Ascending aorta (tissue), 2 donors: ENCODE measurements at regions not wholly inside any gene's neighbourhood (a gene's known extent, or its start where the extent isn't known, plus 50 kb on each side); places are given as distances from the start of the nearest gene placed in this dataset.

Experiments used
- DNase-seq, 2 donors: peaks; one replicate each; pipeline ENCODE4 v3.0.0-alpha.2; 2019; ENCODE audit warnings: low spot score in 2 of 2
- H3K27ac ChIP-seq, 2 donors: fragments of 200-600 bp; sonication (generic); one replicate each; pipeline ENCODE4 v1.5.1; 2016 to 2017; ENCODE audit warnings: mild to moderate bottlenecking in 1 of 2
- H3K27me3 ChIP-seq: fragments of 200-600 bp; sonication (generic); one replicate; pipeline ENCODE4 v1.5.1; 2017
- H3K36me3 ChIP-seq, 2 donors: fragments of 200-600 bp; sonication (generic); one replicate each; pipeline ENCODE4 v1.5.1; 2016
- H3K4me1 ChIP-seq, 2 donors: fragments of 200-600 bp; sonication (generic); one replicate each; pipeline ENCODE4 v1.5.1; 2016 to 2017; ENCODE audit warnings: mild to moderate bottlenecking in 1 of 2
- H3K4me3 ChIP-seq, 2 donors: fragments of 200-600 bp; sonication (generic); one replicate each; pipeline ENCODE4 v1.5.1; 2016 to 2017; ENCODE audit warnings: mild to moderate bottlenecking in 1 of 2
- H3K9me3 ChIP-seq, 2 donors: fragments of 200-600 bp; sonication (generic); one replicate each; pipeline ENCODE4 v1.5.1; 2016
- CTCF ChIP-seq, 3 experiments: fragments of 200-600 bp in 2 of 3; fragments of 450-650 bp in 1 of 3; sonication (generic) in 2 of 3; IDR thresholded peaks; one replicate each; pipeline ENCODE4 v1.5.1; 2016 to 2019; ENCODE audit warnings: antibody characterized with exemption in 3 of 3, mild to moderate bottlenecking in 1 of 3, moderate library complexity in 1 of 3
- intact Hi-C: fragments of 100-400 bp; cut with DNase I; formaldehyde crosslinking; loops from one replicate; pipeline ENCODE4 v1.15.1; 2023

GRCh38 chr4:182143086-182143821, 99.9 kb upstream of the TENM3 start:
- H3K4me3 ChIP-seq, result peak overlapping the region; percentile 72
- H3K4me1 ChIP-seq, result peaks cover 3 to 10% of the 10 kb centered on the region in 2 donors
- no peaks in the 10 kb centered on the region for H3K9me3 ChIP-seq
- peaks cover 19% of the 10 kb centered on the region for H3K27me3 ChIP-seq
- intact Hi-C loops, result no loop called here
- no peak for DNase-seq
- no peaks in the 10 kb centered on the region for H3K36me3 ChIP-seq
- no peak overlapping the region for H3K27ac ChIP-seq
- TF ChIP-seq CTCF (IDR thresholded peaks at IDR 0.05), result no peak

GRCh38 chr4:182143822-182144625, 99.2 kb upstream of the TENM3 start:
- DNase-seq, result no peak
- no peak for TF ChIP-seq CTCF (IDR thresholded peaks at IDR 0.05)
- Histone ChIP-seq H3K27me3 (peaks cover 19% of the 10 kb centered on the region), H3K4me3 (peak overlapping the region; percentile 72), H3K27ac (no peak overlapping the region), H3K9me3 (no peaks in the 10 kb centered on the region), H3K36me3 (no peaks in the 10 kb centered on the region), H3K4me1 (peaks cover 3 to 10% of the 10 kb centered on the region in 2 donors)
- intact Hi-C loops, result no loop called here

DNA sequence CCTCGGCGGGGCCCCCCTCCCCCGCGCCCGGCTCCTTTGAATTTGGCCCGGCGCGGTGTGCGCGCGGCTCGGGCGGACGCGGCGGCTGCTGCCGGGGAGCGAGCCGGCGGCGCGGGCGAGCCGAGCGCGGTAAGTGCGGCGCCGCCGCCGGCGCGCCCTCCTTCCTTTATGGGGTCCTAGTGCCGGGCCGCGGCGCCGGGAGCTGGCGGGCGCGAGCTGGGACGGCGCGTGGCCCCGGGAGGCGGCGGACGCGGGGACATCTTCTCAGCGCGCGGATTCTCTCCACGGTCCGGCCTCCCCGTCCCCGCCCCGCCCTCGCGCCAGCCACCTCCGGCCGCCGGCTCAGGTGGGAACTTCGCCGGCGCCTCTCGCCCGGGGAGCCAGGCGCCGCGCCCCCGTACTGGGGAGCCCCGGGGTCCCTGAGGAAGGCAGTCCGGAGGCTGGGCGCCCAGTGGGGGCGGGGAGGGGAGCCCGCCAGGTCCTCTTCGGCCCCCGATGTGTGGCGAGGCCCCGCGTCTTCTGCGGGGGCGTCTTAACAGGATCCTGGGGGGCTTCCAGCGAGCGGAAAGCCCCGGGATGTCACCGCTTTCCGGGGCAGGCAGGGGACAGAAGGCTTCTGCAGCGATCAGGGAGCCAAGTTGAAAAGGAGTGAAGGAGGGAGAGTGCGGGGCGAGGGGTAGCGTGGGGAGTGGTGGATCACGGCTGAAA, 98.4 kb upstream of the TENM3 start:
- Histone ChIP-seq H3K27me3 (peaks cover 19% of the 10 kb centered on the region), H3K4me3 (peak overlapping the region; percentile 72), H3K4me1 (peaks cover 3 to 10% of the 10 kb centered on the region in 2 donors), H3K27ac (no peak overlapping the region), H3K9me3 (no peaks in the 10 kb centered on the region), H3K36me3 (no peaks in the 10 kb centered on the region)
- intact Hi-C loops, result no loop called here
- DNase-seq, result no peak
- TF ChIP-seq CTCF (IDR thresholded peaks at IDR 0.05), result no peak

DNA sequence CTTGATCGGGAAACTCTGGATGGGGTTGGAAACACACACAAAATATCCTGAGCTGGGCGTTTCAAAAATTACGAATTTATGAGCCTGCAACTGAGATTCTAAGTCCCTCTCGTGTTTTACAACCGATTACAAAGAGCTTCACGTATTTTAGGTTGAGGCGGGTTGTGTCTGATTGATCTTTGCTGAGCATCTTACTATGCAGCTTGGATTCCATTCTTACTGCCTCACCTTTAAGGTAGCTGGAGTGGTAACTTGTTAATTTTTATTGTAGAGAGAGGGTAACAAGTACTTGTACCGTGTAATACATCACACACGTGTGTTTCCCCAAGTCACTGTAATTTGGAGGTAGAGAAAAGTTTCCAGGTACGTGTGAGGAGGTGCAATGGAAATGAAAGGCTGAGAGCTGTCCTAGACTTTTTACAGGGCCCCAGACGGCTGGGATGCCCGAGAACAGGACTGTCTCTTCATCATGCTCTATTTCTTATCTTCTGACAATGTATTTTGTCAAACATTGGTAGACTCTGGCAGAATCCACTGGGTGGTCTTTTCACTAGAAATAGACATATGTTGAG, 97.8 kb upstream of the TENM3 start:
- TF ChIP-seq CTCF (IDR thresholded peaks at IDR 0.05), result no peak
- Histone ChIP-seq H3K4me3 (peak overlapping the region; percentile 72), H3K27me3 (peaks cover 19% of the 10 kb centered on the region), H3K4me1 (peaks cover 3 to 10% of the 10 kb centered on the region in 2 donors), H3K36me3 (no peaks in the 10 kb centered on the region), H3K9me3 (no peaks in the 10 kb centered on the region), H3K27ac (no peak overlapping the region)
- DNase-seq, result no peak
- intact Hi-C loops, result no loop called here

- TF ChIP-seq CTCF (IDR thresholded peaks at IDR 0.05), result no peak
- intact Hi-C loops, result no loop called here
- Histone ChIP-seq H3K36me3 (no peaks in the 10 kb centered on the region), H3K9me3 (no peaks in the 10 kb centered on the region), H3K4me1 (peaks cover 3 to 10% of the 10 kb centered on the region in 2 donors), H3K4me3 (no peak overlapping the region), H3K27me3 (peaks cover 17% of the 10 kb centered on the region), H3K27ac (no peak overlapping the region)
- DNase-seq, result no peak
Measured at GRCh38 chr4:182147391-182147790, 95.8 kb upstream of the TENM3 start.
